Colonic mucosa (tissue), 4 donors: ENCODE measurements at regions not wholly inside any gene's neighbourhood (a gene's known extent, or its start where the extent isn't known, plus 50 kb on each side); places are given as distances from the start of the nearest gene placed in this dataset.

Experiments
- DNase-seq: peaks from one replicate; pipeline ENCODE4 v3.0.0-alpha.2; 2020
- H3K27ac ChIP-seq: fragments of 200-600 bp; one replicate; pipeline ENCODE4 v1.8.0; 2021
- H3K27me3 ChIP-seq: fragments of 200-600 bp; one replicate; pipeline ENCODE4 v1.8.0; 2021
- H3K36me3 ChIP-seq: fragments of 200-600 bp; one replicate; pipeline ENCODE4 v1.8.0; 2021
- H3K4me1 ChIP-seq: fragments of 200-600 bp; one replicate; pipeline ENCODE4 v1.8.0; 2021; ENCODE audit warnings: mild to moderate bottlenecking
- H3K4me3 ChIP-seq: fragments of 200-600 bp; one replicate; pipeline ENCODE4 v1.8.0; 2021
- H3K9ac ChIP-seq, 2 donors: one replicate each; pipeline ENCODE4 v1.7.0; 2013; ENCODE audit warnings: control low read depth in 2 of 2, low read depth in 2 of 2, low read length in 2 of 2
- H3K9me3 ChIP-seq: fragments of 200-600 bp; one replicate; pipeline ENCODE4 v1.8.0; 2021
- intact Hi-C: fragments of 100-400 bp; cut with DNase I; formaldehyde crosslinking; loops from one replicate; pipeline ENCODE4 v1.14.1; 2022
- TF ChIP-seq, protein P1 (sequence below): fragments of 200-600 bp; IDR thresholded peaks from one replicate; pipeline ENCODE4 v1.8.0; 2022; ENCODE audit warnings: antibody characterized with exemption, mild to moderate bottlenecking
- donor health status: healthy.
- donor health status: DM: no; HTN: no; CAD: no.
- donor health status: DM: no; HTN: no; CAD: no.

DNA sequence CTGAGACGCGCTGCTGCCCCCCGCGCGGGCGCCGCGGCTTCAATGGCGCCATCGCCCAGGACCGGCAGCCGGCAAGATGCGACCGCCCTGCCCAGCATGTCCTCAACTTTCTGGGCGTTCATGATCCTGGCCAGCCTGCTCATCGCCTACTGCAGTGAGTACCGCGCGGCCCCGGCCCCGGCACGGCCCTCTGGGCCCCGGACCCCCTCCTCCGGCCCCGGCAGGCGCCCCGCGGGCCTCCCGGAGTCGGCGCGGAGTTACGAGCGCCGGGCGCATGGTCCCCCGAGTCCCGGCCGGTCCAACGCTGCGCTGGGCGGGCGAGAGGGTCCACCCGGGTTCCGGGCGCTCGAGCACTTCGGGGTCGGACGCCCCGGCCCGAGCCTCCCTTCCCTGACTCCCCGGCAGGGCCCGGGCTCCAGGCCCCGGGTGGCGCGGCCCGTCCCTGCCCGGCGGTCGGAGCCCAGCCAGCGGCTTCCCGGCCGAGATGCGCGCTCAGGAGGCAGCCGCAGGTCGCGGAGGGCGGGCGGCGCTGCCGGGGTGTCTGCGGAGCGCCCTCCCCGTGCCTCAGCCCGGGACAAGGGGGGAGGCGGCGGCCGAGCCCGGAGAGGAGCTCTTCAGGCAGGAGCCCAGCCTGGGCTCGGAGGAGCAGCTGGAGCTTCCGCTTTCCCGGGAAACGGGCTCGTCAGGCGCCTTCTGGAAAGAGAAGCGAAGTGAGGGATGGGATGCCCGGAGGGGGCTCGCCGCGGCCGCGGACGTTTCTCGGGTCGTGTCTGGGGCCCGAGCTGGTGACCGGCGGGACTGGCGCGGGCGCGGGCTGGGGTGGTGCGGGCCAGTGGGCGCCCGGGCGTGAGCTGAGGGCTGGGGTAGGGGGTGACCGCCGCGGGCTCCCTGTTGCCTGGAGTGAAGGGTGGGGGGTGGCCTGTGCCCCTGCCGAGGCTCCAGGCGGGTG is 1337.8 kb downstream of the BRD1 start:
- H3K27me3 ChIP-seq, result peaks cover 34% of the 10 kb centered on the region
- TF ChIP-seq, protein P1, sequence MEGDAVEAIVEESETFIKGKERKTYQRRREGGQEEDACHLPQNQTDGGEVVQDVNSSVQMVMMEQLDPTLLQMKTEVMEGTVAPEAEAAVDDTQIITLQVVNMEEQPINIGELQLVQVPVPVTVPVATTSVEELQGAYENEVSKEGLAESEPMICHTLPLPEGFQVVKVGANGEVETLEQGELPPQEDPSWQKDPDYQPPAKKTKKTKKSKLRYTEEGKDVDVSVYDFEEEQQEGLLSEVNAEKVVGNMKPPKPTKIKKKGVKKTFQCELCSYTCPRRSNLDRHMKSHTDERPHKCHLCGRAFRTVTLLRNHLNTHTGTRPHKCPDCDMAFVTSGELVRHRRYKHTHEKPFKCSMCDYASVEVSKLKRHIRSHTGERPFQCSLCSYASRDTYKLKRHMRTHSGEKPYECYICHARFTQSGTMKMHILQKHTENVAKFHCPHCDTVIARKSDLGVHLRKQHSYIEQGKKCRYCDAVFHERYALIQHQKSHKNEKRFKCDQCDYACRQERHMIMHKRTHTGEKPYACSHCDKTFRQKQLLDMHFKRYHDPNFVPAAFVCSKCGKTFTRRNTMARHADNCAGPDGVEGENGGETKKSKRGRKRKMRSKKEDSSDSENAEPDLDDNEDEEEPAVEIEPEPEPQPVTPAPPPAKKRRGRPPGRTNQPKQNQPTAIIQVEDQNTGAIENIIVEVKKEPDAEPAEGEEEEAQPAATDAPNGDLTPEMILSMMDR, result no peak
- DNase-seq, result no peak
- no peak overlapping the region for H3K9ac ChIP-seq
- intact Hi-C loops, result no loop called here
- no peaks in the 10 kb centered on the region for H3K9me3 ChIP-seq
- H3K36me3 ChIP-seq, result no peaks in the 10 kb centered on the region
- H3K4me3 ChIP-seq, result peak overlapping the region; percentile 15
- no peaks in the 10 kb centered on the region for H3K4me1 ChIP-seq
- H3K27ac ChIP-seq, result no peak overlapping the region

DNA sequence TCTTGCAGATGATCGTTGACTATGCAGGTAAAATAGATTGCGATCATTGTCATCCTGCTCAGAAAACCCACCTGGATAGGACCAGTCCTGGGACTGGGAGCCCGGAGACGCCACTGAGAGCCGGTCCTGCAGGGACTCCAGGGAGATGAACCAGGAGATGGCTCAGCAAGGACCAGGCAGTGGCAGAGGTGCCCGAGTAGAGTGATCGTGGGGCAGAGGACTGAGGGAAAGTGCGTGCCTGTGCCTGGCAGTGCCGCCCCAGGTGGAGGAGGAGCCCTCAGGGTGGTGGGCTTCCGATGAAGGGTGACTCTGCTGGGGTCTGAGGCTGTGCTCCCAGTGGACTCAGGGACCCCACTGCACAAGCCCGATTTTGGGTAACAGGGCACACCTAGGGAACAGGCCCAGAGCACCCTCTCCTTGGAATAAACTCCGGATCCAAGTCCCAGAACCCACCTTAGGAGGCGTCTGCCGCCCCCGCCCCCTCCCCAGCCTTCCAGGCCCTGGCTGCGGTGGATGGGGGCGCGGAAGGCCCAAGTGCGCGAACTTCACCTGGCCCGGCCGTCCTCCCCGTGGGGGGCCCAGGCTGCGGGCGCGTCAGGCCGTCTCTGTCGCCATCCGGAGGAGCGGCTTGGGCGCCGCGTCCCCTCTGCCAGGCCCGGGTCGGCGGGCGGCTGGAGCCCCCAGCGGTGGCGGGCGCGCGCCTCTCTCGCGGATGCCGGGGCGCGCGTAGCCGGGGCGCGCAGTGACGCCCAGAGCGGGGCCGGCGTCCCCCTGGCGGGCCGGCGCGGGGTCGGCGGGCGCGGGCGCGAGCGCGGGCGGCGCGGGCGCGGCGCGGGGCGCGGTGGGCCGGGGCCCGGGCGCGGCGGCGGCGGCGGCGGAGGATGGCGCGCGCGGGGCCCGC is 1338.8 kb downstream of the BRD1 start:
- no peak for DNase-seq

DNA sequence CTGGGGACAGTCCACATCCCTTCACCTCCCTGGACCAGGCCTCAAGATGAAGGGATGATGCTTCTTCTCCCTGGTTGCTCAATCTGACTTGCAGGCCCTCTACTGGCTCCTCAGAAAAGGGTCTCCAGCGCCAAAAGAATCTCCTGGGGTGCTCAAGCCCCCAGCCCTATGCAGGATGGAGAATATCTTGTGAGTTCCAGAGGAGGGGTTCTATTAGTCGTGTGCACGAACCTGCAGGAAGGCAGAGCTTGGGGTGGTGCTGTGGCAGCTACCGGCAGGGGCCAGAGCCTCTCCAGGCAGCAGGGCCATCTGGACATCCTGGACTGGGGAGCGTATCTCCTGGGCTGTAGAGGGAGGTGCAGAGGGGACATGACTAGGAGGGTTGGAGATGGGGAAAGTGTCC is 1339.5 kb downstream of the BRD1 start:
- TF ChIP-seq, protein P1, result no peak
- intact Hi-C loops, result no loop called here
- Histone ChIP-seq H3K36me3 (no peaks in the 10 kb centered on the region), H3K27ac (no peak overlapping the region), H3K4me3 (no peak overlapping the region), H3K9me3 (no peaks in the 10 kb centered on the region), H3K27me3 (peaks cover 34% of the 10 kb centered on the region), H3K9ac (no peak overlapping the region), H3K4me1 (no peaks in the 10 kb centered on the region)
- DNase-seq, result no peak

More for the DNA sequence above, 1338.8 kb downstream of the BRD1 start:
- H3K9me3 ChIP-seq, result no peaks in the 10 kb centered on the region
- no peak overlapping the region for H3K27ac ChIP-seq
- no peak overlapping the region for H3K9ac ChIP-seq
- H3K27me3 ChIP-seq, result peaks cover 34% of the 10 kb centered on the region
- no peaks in the 10 kb centered on the region for H3K36me3 ChIP-seq
- TF ChIP-seq, protein P1, result no peak
- no peak overlapping the region for H3K4me3 ChIP-seq
- H3K4me1 ChIP-seq, result no peaks in the 10 kb centered on the region
- intact Hi-C loops, result no loop called here

DNA sequence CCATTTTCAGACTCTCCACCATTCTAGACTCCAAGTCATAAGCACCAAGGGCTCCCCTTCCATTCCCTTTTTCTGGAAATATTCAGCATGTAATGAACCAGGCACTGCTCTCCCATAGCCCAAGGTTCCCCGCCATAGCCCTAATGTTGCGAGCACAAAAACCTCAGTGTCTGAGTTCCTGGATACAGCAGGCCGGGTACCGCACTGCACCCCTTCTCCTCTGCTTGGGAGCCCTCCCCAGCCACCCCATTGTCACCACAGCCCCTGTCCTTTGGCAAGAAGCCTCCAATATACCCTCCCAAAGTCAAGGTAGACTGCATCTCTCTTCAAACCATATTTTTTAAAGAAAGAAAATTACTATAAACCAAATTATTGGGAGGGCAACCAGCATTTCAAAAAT is 1341.1 kb downstream of the BRD1 start:
- H3K9me3 ChIP-seq, result no peaks in the 10 kb centered on the region
- DNase-seq, result no peak
- H3K27ac ChIP-seq, result no peak overlapping the region
- intact Hi-C loops, result no loop called here
- H3K4me1 ChIP-seq, result no peaks in the 10 kb centered on the region
- H3K9ac ChIP-seq, result no peak overlapping the region
- TF ChIP-seq, protein P1, result no peak
- no peak overlapping the region for H3K4me3 ChIP-seq
- H3K36me3 ChIP-seq, result no peaks in the 10 kb centered on the region
- H3K27me3 ChIP-seq, result peaks cover 32% of the 10 kb centered on the region

DNA sequence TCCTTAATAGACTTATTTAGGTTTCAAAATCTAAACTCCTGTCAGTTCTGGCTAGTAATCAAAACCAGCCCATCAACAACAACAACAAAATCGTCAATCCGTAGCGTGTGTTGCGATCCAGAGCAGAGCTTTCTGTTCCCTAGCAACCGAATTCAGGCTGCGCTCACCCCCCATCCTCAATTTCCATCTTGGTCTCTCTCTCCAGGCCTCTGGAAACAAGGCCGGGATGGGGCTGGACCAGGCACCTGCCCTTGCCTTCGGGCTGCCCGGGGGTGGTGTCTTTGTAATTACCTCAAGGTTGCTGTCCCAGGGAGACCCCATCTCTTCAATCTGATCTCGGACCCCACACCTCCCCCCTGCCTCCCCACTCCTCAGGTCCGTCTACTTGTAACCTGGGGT is 1341.5 kb downstream of the BRD1 start:
- Histone ChIP-seq H3K36me3 (no peaks in the 10 kb centered on the region), H3K4me1 (no peaks in the 10 kb centered on the region), H3K4me3 (no peak overlapping the region), H3K27ac (no peak overlapping the region), H3K9me3 (no peaks in the 10 kb centered on the region), H3K9ac (no peak overlapping the region), H3K27me3 (peaks cover 27% of the 10 kb centered on the region)
- TF ChIP-seq, protein P1, result no peak
- intact Hi-C loops, result no loop called here
- DNase-seq, result no peak
